VCaP (cell line): ENCODE measurements at regions not wholly inside any gene's neighbourhood (a gene's known extent, or its start where the extent isn't known, plus 50 kb on each side); places are given as distances from the start of the nearest gene placed in this dataset.

Source experiments
- H3K27ac ChIP-seq: fragments of 450-650 bp; 2 replicates; pipeline ENCODE4 v1.5.1; 2017
- TF ChIP-seq, protein P1 (sequence below): fragments of 450-650 bp; conservative IDR thresholded peaks from 2 replicates; pipeline ENCODE4 v1.5.1; 2017; ENCODE audit warnings: mild to moderate bottlenecking, moderate library complexity

GRCh38 chr13:83340170-83340569 is 542.1 kb downstream of the SLITRK1 start:
- no peak overlapping the region for H3K27ac ChIP-seq
- TF ChIP-seq, protein P1, sequence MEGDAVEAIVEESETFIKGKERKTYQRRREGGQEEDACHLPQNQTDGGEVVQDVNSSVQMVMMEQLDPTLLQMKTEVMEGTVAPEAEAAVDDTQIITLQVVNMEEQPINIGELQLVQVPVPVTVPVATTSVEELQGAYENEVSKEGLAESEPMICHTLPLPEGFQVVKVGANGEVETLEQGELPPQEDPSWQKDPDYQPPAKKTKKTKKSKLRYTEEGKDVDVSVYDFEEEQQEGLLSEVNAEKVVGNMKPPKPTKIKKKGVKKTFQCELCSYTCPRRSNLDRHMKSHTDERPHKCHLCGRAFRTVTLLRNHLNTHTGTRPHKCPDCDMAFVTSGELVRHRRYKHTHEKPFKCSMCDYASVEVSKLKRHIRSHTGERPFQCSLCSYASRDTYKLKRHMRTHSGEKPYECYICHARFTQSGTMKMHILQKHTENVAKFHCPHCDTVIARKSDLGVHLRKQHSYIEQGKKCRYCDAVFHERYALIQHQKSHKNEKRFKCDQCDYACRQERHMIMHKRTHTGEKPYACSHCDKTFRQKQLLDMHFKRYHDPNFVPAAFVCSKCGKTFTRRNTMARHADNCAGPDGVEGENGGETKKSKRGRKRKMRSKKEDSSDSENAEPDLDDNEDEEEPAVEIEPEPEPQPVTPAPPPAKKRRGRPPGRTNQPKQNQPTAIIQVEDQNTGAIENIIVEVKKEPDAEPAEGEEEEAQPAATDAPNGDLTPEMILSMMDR: peak; percentile 58

- H3K27ac ChIP-seq: no peak overlapping the region
- TF ChIP-seq, protein P1: no peak
Measured at GRCh38 chr13:83333614-83334388, 548.5 kb downstream of the SLITRK1 start.

DNA sequence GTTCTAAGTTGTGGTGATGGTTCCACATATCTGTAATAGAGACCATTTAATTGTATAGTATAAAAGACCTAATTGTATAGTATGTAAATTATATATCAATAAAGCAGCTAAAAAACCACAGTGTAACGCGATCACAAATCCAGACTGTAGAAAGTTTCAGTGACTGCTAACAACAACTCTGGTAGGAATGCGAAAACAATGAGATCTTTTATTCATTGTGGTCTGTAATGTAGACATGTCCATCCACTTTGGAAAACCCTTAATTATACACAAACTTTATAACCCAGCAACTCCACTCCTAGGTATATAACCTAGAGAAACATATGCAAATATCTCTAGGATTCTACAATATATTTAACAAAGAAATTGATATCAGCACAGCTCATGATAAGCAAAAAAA is 549.5 kb downstream of the SLITRK1 start:
- TF ChIP-seq, protein P1: no peak
- H3K27ac ChIP-seq: no peak overlapping the region

GRCh38 chr13:83327091-83327490 is 555.2 kb downstream of the SLITRK1 start:
- TF ChIP-seq, protein P1: no peak

GRCh38 chr13:83325125-83325853 is 557.0 kb downstream of the SLITRK1 start:
- TF ChIP-seq, protein P1: no peak
- H3K27ac ChIP-seq: no peak overlapping the region

More at GRCh38 chr13:83327091-83327490, 555.2 kb downstream of the SLITRK1 start:
- H3K27ac ChIP-seq: no peak overlapping the region

DNA sequence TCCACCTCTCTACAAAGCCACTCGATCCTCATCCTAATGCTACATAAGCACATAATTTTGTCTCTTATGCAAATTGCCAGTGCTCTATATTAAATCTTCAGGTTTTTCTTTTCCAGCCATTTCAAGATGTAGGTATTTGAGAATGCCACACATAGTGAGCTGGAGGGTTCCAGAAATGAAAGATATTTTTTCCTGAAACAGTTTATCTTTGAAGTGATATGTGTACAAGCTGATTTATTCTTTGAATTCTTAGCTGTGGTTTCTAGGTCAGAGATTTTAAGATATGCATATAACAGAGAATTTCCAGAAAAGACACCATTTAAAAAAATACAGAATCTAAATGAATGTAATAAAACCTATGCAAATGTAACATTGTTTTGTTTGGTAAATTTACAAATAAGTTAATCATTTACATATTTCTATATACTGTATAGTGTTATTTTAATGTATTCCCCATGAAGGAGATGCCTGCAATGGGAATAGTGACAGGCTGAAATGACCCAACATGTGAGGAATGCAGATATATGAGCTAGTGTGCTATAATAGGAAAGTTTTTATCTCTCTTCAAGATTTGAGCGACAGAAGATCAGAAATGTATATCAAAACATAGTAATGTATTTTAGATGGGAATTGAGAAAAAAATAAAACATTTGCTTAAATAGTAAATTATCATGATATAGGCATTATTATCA is 570.2 kb downstream of the SLITRK1 start:
- H3K27ac ChIP-seq: no peak overlapping the region
- TF ChIP-seq, protein P1: no peak

GRCh38 chr13:83298617-83299016 is 583.7 kb downstream of the SLITRK1 start:
- H3K27ac ChIP-seq: no peak overlapping the region
- TF ChIP-seq, protein P1: no peak
